ENCODE measurements at regions not wholly inside any gene's neighbourhood (a gene's known extent, or its start where the extent isn't known, plus 50 kb on each side); places are given as distances from the start of the nearest gene placed in this dataset.

DNA sequence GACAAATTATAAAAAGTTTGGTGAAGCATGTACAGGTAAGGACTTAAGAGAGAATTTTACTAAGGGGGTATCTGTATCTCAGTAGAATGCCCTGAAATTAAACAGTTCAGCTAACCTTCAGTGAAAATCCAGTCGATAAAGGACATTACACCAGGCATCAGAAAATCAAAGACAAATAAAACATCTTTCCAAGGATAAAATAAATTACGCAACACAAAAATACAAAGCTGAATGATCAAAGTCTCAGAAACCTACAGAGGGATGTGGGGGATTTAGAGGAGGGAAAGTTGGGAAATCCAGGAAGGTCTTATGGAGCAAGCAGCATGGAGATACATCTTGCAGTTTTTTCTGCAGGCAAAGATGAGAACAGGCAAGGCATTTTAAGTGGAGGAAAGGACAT lies 384.1 kb downstream of the TNS1 start:
- no peak for DNase-seq

DNA sequence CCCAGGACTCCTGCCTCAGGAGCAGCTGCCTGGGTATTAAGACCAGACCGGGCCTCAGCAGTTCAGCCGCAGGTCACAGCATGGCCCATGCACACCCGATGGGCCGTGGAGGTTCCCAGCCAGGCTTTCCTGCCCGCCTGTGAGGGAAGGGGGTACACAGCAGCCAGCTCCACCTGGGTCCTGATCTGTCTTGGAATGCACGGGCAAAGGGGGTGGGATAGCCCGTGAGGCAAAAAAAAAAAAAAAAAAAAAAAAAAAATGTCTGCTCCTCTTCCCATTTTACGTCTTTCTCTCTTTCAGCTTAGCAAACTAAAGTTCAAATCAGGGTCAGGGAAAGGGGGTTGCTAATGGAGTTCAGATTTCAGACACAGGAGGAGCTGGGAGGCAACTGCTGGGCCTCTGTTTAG lies 385.2 kb downstream of the TNS1 start:
- DNase-seq, result peak; percentile 12

DNA sequence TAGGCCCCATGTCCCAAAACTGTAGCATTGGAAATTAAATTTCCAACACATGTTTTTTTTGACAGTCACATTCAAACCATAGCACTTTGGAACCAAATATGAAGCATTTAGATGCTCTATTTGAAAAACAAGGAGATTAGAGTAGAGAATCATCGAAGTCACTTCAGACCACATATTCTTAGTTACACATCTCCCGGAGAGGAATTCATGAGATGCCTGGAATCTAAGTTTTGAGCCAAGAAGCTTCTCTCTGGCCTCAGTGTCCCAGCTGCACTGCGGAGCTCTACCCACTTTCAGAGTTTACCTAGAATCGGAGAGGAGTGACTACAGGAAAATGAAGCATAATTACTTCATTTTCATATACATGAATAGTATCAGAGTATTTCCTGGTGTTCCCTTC lies 385.9 kb downstream of the TNS1 start:
- DNase-seq, result no peak

DNA sequence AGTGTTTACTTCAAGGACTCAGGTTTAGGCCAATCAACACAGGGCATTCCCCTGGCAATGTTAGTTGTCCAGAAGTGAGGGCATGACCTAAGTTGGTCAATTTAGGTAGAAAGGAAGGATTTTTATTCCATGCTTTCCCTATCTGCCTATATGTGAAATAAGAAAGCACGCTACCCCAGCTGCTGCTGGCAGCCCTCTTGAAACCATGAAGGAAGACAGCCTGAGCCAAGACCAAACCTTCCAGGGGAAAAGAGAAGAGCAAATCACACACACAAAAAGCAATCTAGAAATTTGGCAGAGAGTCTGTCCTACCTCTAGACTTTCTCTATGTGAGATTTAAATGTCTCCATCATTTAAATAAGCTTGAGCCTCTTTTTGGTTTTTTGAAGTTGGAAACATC lies 387.6 kb downstream of the TNS1 start:
- no peak for DNase-seq

DNA sequence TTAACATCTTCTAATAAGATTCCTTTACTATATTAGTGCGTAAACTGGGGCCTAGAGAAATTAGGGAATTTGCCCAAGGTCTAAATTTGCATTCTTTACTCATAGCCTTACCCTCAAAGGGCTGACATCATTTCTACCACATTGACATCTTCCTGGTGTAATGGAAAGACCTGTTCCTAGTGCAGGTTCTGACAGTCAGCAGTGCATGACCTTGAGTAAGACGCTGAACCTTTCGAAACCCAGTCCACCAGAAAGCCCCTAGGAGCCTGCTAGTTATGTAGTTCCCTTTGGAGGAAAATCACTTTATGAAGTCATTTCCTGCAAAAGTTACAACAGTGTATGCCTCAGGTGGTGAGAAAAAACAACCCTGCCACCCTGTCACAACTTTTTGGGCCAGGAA lies 388.3 kb downstream of the TNS1 start:
- DNase-seq, result no peak

DNA sequence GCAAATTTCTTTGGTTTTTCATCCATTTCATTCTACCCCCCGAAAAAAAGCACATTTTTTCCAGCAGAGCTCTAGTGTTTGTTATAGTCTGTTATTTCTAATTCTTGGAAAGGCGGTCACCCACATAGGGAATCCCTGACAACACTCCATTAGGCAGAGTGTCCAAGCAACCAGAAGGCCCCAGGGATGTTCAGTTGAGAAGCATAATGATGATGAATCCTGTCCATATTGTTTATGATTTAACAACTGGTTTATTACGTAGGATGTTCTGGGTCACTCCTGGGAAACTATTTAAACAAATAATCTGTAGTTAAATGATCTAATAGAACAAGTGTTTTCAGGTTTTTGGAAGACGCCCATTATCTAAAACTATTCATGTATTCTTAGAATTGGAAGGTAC lies 388.7 kb downstream of the TNS1 start:
- DNase-seq, result no peak

DNA sequence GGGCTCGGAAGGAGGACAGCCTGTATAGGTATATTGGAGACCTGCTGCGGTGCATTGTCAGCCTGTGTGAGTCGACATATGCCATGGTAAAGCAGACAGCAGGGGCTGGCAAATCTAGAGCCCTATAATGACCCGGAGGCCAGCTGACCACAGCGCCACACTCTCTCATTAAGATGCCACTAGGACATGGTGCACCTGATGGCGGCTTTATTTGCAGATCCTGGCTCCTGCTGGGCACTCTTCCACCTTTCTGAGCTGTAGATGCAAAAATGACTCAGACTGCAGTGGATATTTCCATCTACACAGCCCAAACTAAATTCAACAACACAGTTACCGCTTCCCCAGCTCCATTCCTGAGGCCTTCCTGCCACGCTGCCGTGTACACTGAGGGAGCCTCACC lies 389.9 kb downstream of the TNS1 start:
- no peak for DNase-seq

DNA sequence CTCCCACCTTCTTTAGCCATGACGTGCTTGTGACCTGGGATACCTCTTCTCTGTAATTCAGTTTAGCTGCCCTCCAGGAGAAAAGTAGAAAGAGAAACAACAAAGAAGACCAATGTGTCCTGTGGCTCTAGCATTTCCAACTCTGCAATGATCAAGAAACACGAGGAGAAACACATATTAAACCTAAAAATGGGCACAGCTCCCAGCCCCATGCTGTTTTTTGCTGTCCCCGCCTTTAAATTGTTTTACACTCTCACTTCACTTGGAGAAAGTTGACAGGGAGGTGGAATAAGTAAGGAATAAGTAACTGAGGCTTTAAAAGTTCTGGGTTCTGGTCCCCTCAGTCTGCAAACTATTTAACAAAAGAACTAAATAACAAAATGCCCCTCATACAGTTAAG lies 390.6 kb downstream of the TNS1 start:
- no peak for DNase-seq

DNA sequence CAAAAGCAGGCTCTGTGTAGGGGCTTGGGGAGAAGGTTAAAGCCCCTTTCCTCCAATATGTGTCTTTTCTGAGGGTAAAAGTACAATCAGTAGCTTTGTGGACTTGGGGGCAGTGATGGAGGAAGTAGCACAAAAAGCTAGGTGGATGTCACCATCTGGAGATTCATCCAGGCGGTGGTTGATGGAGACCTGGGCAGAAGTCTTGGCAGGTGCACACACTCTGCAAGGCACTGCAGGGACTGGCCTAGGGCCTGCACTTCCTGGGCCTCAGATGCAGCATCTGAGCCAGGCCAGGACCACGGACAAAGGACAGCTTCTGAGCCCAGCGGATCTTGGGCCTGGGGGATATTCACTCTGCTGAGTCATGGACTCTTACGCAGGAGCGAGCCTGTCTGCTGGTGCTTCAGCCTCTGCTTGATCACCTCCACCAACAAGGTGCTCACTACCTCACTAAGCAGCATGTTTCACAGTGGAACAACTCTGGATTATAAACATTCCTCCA lies 391.1 kb downstream of the TNS1 start:
- DNase-seq, result no peak

DNA sequence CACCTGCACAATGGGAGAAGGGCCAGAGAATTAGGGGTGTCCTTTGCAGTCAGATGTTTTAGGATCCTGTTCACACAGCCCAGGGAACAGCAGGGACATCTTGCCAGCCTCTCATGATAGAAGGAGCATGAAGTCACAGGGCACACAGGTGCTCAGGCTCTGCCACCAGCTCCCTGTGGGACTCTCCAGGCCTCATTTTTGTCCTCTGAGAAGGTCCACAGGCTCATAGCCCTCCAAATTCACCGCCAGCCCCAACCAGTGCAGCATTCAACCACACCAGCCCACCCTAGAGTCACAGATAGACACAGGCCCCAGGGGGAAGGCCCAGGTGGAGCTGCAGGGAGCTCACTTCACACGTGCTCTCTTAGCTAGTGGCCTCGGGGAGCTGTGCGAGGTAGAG lies 391.7 kb downstream of the TNS1 start:
- DNase-seq, result no peak

DNA sequence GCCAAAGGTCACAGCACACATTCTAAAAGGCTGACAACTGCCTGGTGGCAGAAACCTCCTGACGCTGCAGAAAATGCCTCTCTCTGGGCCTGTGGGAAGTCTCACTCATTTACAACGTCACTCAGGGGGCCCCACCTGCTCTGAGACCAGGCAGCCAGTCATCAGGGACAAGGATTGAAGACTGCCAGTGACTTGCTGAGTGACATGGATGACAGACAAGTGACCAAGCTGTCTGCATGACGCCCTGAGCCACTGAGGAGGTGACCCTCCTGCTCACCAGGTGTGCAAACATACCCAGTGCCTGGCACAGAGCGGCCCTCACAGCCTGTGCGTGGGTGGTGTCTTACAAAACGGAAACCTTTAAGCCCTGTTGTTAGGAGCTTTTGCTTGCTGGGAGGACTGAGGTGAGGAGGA lies 392.4 kb downstream of the TNS1 start:
- no peak for DNase-seq

DNA sequence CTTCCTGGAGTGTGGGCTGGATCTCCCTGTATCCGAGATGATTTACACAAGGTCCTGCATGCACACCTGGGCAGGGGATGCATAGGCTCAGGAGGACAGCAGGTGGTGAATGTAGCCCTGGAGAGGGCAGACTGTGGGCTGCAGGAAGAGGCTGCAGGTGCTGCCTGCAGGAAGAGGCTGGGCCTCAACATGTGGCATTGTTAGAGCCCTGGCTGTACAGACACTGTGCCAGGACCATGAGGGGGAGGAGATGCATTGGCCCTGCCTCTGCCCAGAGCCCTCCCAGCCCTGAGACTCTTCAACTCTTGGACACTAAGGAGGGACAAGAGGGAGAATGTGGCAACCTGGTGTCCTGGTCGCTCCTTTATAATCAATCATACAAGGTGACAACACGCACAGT lies 392.8 kb downstream of the TNS1 start:
- no peak for DNase-seq

DNA sequence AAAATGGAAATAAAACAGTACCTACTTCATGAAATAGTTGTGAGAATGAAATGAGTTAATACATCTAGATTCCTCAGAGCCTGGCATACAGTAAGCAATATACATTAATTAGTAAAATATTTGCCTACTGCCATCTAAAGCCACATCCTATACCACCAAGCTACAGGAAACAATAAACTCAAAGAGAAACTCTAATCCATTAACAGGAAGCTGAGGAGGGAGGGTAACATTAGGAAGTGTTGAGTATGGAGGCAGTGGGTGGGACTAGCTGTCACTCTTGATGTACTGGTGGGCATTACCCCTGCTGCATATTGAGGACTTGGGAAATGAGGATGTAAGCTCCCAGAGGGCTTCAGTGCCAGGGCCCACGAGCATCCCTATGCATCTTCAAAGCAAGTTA lies 396.5 kb downstream of the TNS1 start:
- DNase-seq, result no peak

DNA sequence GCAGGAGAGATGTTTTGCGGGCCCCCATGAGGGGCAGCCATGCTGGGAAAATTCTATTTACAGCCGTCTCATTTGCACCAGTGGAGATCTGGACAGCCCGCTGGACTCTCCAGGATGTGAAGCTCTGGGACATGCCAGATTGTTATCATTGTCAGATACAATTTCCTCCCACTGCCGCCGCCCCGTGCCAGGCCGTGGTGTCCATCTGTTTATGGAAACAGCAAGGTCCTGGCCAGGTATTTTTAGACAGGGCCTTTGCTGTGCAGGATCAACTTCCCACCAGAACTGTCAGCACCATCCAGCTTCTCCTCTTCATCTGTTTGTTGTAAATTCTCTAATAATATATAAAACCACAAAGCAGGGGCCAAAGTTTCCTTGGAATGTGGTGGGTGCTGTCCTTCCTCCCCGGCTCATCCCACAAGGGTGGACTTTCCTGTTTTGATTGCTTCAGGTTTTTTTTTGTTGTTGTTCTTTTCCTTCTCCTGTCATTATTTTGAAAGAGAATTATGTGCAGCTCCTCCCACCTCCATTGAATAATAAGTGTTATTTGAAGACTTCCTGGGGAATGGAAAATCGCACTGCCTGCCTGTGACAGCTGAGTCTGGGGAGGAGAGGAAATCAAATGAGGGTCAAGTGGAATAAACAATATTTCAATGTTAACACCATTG lies 398.1 kb downstream of the TNS1 start:
- no peak for DNase-seq

DNA sequence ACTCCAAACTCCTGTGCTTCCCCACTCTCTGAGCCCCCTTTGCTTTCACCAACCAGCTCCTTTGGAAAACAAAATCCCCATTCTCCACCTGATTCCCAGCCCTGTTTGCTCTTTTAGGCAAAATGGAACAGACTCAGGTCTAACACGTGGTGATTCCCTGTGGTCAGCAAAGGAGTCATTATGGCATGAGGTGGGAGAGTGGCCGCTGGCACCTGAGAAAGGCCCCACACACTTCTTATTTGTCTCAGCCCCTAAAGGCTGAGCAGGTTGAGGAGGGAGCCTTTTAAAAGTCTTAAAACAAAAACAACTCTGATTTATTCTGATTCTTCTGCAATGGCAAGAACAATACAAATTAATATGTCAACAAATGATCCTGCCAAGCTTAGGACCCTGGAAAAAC lies 401.2 kb downstream of the TNS1 start:
- no peak for DNase-seq

DNA sequence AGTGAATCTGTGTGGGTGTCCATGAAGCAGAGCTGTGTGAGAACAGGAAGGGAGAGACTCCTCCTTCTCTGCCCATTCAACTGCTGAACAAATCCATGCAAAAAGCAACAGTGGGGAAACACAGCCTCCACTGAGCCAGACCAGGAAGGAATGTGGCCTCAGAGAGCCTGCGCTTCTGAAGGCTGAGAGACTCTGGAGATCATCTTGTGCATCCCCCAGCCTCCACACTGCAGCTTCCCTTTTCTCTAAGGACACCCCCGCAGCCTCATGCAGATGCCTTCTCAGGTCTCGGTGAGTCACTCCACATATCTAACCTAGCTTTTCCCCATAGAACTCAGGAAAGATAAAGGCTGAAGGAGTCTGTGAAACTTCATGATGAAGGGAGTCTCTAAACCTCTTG lies 402.9 kb downstream of the TNS1 start:
- DNase-seq, result no peak

DNA sequence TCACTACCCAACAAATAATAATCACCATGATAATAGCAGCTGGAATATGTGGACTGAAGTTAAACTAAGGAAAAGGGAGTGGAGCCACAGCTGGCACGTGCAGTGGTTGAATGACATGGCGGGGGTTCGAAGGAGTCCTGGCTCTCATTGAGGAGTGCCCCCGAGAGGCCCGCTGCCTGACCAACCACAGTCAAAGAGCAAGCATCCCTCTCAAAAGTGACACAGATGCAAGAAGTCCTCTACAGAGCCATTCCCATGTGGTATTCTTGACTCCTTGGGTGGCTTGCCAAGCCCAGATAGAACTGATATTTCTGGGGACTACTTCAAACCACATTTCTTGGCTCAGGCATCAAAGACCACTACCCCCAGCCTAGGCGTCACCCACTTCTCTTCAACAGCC lies 405.1 kb downstream of the TNS1 start:
- no peak for DNase-seq

DNA sequence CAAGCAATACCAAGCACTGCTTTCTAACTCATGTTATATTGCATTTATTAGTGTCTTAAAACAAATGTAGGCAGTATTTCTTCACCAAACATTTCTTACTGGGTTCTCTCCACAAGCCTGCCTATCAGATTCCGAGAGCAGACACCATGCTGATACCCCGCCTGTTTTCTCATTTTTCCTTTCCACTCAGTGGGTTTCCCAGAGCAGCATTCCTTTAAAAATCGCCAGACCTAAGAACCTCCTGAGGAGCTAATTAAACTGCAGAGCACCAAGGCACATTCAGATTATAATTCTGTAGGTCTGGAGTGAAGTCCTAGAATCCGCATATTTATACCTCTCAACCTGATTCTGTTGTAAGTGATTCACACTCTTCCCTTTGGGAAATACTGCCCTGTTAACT lies 405.6 kb downstream of the TNS1 start:
- no peak for DNase-seq

DNA sequence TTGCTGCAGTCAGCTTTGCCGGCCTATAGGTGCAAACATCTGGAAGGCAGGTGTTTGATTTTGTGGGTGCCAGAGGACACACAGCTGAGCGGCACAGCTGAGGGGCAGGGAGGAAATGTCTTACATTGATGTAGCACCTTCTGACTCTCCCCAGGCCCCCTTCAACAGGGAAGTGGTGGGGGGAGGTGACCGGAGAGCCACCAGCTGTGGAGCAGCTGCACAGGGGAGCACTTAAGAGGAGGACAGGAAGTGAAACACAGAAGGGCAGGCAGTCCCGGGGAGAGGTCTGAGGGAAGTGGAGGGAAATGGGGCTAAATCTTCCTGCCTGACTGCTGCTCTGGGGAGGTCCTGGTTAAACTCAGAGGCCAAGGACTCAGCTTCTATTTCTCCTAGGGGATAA lies 409.1 kb downstream of the TNS1 start:
- no peak for DNase-seq

DNA sequence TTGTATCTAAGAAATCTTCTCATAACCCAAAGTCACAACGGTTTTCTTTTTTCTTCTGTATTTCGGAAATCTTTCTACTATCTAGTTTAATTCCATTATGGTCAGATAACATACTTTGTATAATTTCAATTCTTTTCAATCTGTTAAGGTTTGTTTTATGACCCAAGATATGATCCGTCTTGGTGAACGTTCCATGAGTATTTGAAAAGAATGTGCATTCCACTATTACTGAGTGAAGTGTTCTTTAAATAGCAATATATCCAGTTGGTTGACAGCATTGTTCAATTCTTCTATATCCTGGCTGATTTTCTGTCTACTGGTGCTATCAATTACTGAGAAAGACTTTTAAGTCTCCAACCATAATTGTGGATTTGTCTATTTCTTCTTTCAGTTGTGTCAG lies 414.5 kb downstream of the TNS1 start:
- no peak for DNase-seq

DNA sequence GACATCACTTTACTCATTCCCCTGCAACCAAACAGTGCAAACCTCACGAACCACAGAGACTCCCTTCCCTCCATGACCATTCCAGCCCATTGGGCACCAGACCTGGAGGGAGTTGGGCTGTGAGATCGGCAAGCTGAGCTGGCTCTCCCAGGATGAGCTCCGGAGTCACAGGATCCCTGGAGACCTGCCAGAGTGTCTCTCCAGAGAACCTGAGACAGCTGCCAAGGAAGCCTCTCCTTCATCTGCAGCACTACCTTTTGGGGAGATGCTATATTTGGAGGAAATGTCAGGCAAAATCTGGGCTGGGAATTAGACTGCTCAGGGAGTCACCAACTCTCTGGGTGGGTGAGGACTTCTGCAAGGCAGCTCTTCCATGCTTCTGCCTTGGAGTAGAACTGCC lies 417.4 kb downstream of the TNS1 start:
- DNase-seq, result no peak

DNA sequence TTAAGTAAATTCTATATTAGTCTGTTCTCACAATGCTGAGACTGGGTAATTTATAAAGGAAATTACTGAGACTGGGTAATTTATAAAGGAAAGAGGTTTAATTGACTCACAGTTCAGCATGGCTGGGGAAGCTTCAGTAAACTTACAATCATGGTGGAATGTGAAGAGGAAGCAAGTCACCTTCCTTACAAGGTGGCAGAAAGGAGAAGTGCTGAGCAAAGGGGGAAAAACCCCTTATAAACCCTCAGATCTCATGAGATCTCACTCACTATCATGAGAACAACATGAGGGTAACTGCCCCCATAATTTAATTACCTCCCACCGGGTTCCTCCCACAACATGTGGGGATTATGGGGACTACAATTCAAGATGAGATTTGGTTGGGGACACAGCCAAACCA lies 422.4 kb downstream of the TNS1 start:
- peak; percentile 45 for DNase-seq

DNA sequence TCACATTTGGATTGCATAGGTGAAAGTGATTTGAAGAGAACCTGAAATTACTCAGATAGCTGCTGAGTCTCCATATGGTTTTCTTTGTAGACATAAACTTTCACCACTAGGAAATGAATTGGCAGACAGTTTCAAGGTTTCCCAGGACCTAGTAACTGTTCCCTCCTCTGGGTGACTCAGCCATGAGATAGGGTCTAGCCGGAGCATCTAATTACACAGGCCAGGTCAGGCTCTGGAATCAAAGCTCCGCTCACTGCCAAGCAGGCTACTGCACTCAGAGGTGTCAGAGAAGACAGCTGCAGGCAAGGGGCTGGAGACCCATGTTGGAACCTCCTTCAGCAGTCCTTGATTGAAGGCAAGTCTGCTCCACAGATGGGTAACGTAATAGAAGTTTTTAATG lies 429.2 kb downstream of the TNS1 start:
- DNase-seq, result no peak

DNA sequence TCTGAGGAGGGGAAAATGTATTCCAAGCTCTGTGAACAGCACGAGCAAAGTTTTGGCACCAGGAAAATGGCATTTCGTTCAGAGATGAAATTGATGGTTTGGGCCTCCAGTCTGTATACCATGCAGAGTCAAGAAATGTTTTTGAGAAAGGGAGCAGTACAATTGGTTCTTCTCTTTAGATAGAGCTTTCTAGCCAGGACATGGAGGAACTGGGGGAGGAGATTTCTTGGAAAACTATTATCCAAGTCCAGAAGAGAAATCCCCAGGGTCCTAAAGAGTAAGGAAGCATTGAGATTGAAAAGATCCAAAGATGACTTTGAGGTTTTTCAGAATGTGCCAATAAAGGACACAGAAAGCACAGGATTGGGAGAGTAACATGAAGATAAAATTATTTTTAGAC lies 432.4 kb downstream of the TNS1 start:
- no peak for DNase-seq

DNA sequence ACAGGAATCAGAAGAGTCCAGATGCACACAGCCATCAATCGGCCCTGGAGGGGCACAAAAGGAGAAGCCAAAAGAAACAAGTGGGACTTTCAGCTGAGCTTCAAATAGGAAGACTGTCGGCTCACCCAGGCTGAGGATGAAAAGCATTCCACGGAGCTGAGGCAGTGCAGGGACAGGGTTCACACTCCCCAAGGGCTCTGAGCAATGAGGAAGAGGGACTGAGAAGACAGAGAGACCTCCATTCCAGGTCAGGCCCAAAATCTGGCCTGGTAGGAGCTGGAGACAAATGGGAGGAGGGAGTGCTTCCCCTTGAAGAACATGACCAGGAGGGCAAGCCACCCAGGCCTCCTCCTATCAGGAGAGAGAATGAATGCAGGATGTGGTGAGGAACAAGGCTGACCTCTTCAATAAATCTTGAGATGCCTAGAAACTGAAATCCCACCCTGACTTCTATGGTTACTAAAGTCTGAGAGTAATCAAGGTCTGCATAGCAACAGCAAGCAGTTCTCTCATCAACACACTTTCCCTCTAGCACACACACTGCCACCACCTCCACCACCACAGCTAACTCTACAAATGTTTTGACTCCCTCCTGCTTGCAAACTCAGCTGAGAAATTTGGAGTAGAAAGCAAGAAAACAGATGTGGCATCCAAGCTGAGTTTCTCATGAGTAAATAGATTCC lies 434.4 kb downstream of the TNS1 start:
- DNase-seq, result no peak

Data from NCI-H82 (cell line).